Naive thymus-derived CD4-positive, alpha-beta T cell (primary cell): ENCODE measurements at regions not wholly inside any gene's neighbourhood (a gene's known extent, or its start where the extent isn't known, plus 50 kb on each side); places are given as distances from the start of the nearest gene placed in this dataset.

Source experiments
- ATAC-seq: fragments of 150-1000 bp; cut with Tn5 transposase; 2 replicates; pipeline ENCODE4 v1.10.0; 2021; ENCODE audit warnings: mild to moderate bottlenecking, moderate library complexity
- CTCF ChIA-PET: fragments of 350-600 bp; sonication (Branson Sonifier 250); formaldehyde crosslinking; loops from one replicate; lab custom pipeline; 2021; ENCODE audit warnings: antibody characterized with exemption; lab: Charles Lee
- POLR2A ChIA-PET: fragments of 350-600 bp; sonication (Branson Sonifier 250); formaldehyde crosslinking; loops from one replicate; lab custom pipeline; 2021; ENCODE audit warnings: antibody characterized with exemption, inconsistent platforms; lab: Charles Lee
- DNase-seq, 9 donors: peaks; one replicate each; pipeline versions ENCODE4 v3.0.0 to v3.0.0-alpha.2; 2020 to 2022; ENCODE audit warnings: mixed read lengths in 1 of 9
- H3K27ac ChIP-seq: one replicate; pipeline ENCODE4 v1.7.0; 2013; ENCODE audit warnings: mild to moderate bottlenecking, low read depth, low read length, moderate library complexity
- H3K27me3 ChIP-seq, 2 donors: one replicate each; pipeline ENCODE4 v1.7.0; 2013; ENCODE audit warnings: low read length in 2 of 2, mild to moderate bottlenecking in 2 of 2, moderate library complexity in 2 of 2; ENCODE audit not compliant: control insufficient read depth in 2 of 2, insufficient read depth in 2 of 2
- H3K36me3 ChIP-seq, 3 experiments: 1 replicate in 2 of 3; 2 replicates in 1 of 3; pipeline ENCODE4 v1.7.0; 2013; ENCODE audit warnings: low read length in 3 of 3, mild to moderate bottlenecking in 3 of 3, moderate library complexity in 1 of 3; ENCODE audit not compliant: insufficient read depth in 3 of 3, control insufficient read depth in 2 of 3
- H3K4me1 ChIP-seq, 2 donors: one replicate each; pipeline ENCODE4 v1.7.0; 2013; ENCODE audit warnings: low read length in 2 of 2, mild to moderate bottlenecking in 2 of 2, moderate library complexity in 1 of 2; ENCODE audit not compliant: control insufficient read depth in 2 of 2, insufficient read depth in 2 of 2
- H3K4me3 ChIP-seq: 2 replicates; pipeline ENCODE4 v1.7.0; 2013; ENCODE audit warnings: mild to moderate bottlenecking, low read length
- H3K9me3 ChIP-seq, 3 experiments: 1 replicate in 2 of 3; 2 replicates in 1 of 3; pipeline ENCODE4 v1.7.0; 2013; ENCODE audit warnings: low read length in 3 of 3; ENCODE audit not compliant: control insufficient read depth in 2 of 3
- H3K27ac Mint-ChIP-seq, 9 donors: one replicate each; pipeline ENCODE4 v1.8.0; 2020 to 2022; ENCODE audit warnings: mixed read lengths in 9 of 9, mild to moderate bottlenecking in 8 of 9, moderate library complexity in 5 of 9, inconsistent platforms in 2 of 9
- H3K27me3 Mint-ChIP-seq, 5 donors: one replicate each; pipeline ENCODE4 v1.8.0; 2021 to 2022; ENCODE audit warnings: mixed read lengths in 5 of 5, mild to moderate bottlenecking in 1 of 5
- H3K36me3 Mint-ChIP-seq, 5 donors: one replicate each; pipeline ENCODE4 v1.8.0; 2020 to 2022; ENCODE audit warnings: mixed read lengths in 5 of 5, mild to moderate bottlenecking in 3 of 5, inconsistent platforms in 1 of 5
- H3K4me1 Mint-ChIP-seq, 7 donors: one replicate each; pipeline ENCODE4 v1.8.0; 2020 to 2022; ENCODE audit warnings: mixed read lengths in 7 of 7, mild to moderate bottlenecking in 3 of 7, inconsistent platforms in 1 of 7
- H3K4me3 Mint-ChIP-seq, 10 donors: one replicate each; pipeline ENCODE4 v1.8.0; 2020 to 2022; ENCODE audit warnings: mild to moderate bottlenecking in 10 of 10, mixed read lengths in 10 of 10, moderate library complexity in 6 of 10, inconsistent platforms in 2 of 10
- H3K9me3 Mint-ChIP-seq, 11 donors: one replicate each; pipeline ENCODE4 v1.8.0; 2020 to 2022; ENCODE audit warnings: mixed read lengths in 11 of 11, mild to moderate bottlenecking in 4 of 11, inconsistent platforms in 1 of 11, moderate library complexity in 1 of 11
- intact Hi-C, 2 donors: fragments of 100-400 bp; cut with micrococcal nuclease; formaldehyde crosslinking; loops; one replicate each; pipeline ENCODE4 v1.15.1; 2023

GRCh38 chrX:43585922-43586321 is 70.2 kb upstream of the MAOA start:
- peaks cover 0 to 4% (median 0%) of the 10 kb centered on the region in 11 donors for H3K9me3 Mint-ChIP-seq
- peaks cover 0 to 4% (median 0%) of the 10 kb centered on the region in 5 donors for H3K27me3 Mint-ChIP-seq
- H3K4me3 Mint-ChIP-seq: no peak overlapping the region
- POLR2A ChIA-PET: no interaction called here
- no peak overlapping the region for H3K4me3 ChIP-seq
- H3K9me3 ChIP-seq: no peaks in the 10 kb centered on the region
- H3K36me3 ChIP-seq: no peaks in the 10 kb centered on the region
- H3K36me3 Mint-ChIP-seq: no peaks in the 10 kb centered on the region
- no peak overlapping the region for H3K27ac ChIP-seq
- H3K4me1 Mint-ChIP-seq: no peaks in the 10 kb centered on the region
- H3K27ac Mint-ChIP-seq: no peak overlapping the region
- H3K4me1 ChIP-seq: no peaks in the 10 kb centered on the region
- ATAC-seq (no peak), DNase-seq (no peak)
- CTCF ChIA-PET: no interaction called here
- intact Hi-C loops: no loop called here
- no peaks in the 10 kb centered on the region for H3K27me3 ChIP-seq

DNA sequence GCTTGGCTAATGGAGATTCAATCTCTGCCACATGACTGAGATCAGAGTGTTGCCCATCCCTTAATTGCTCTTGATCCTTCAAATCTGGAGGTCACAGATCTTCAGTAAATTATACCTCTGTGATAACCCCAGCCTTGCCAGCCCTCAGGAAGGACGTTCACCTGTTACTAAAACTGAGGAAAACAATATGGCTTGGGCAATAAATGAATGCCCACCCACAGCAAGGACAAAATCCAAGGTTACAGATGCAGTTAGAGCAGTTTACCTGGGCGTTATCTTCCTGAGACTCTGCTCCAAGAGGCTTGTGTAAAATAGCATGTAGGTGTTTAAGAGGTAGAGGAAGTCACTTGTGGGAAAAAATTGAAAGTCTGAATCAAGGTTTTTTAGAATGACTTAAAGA is 69.3 kb upstream of the MAOA start:
- DNase-seq (no peak), ATAC-seq (no peak)
- Mint-ChIP-seq H3K4me3 (no peak overlapping the region), H3K4me1 (no peaks in the 10 kb centered on the region), H3K36me3 (no peaks in the 10 kb centered on the region), H3K9me3 (peaks cover 0 to 4% (median 0%) of the 10 kb centered on the region in 11 donors), H3K27ac (no peak overlapping the region), H3K27me3 (peaks cover 0 to 7% (median 0%) of the 10 kb centered on the region in 5 donors)
- Histone ChIP-seq H3K36me3 (no peaks in the 10 kb centered on the region), H3K4me1 (no peaks in the 10 kb centered on the region), H3K4me3 (no peak overlapping the region), H3K9me3 (no peaks in the 10 kb centered on the region), H3K27ac (no peak overlapping the region), H3K27me3 (no peaks in the 10 kb centered on the region)
- CTCF ChIA-PET: no interaction called here
- POLR2A ChIA-PET: no interaction called here
- intact Hi-C loops: no loop called here

- no peak for ATAC-seq
- Mint-ChIP-seq H3K27ac (no peak overlapping the region), H3K4me3 (no peak overlapping the region), H3K4me1 (no peaks in the 10 kb centered on the region), H3K9me3 (peaks cover 0 to 4% (median 0%) of the 10 kb centered on the region in 11 donors), H3K36me3 (no peaks in the 10 kb centered on the region), H3K27me3 (peaks cover 0 to 8% (median 0%) of the 10 kb centered on the region in 5 donors)
- Histone ChIP-seq H3K9me3 (no peaks in the 10 kb centered on the region), H3K36me3 (no peaks in the 10 kb centered on the region), H3K4me3 (no peak overlapping the region), H3K27ac (no peak overlapping the region), H3K4me1 (no peaks in the 10 kb centered on the region), H3K27me3 (no peaks in the 10 kb centered on the region)
- POLR2A ChIA-PET: no interaction called here
- no peak for DNase-seq
- intact Hi-C loops: no loop called here
- CTCF ChIA-PET: interaction anchor here (0.8 kb wide), 1 partner anchor 828 kb away, joined by 3 read pairs; no protein-coding TSS in a partner anchor
Measured at GRCh38 chrX:43589735-43590134, 66.4 kb upstream of the MAOA start.

DNA sequence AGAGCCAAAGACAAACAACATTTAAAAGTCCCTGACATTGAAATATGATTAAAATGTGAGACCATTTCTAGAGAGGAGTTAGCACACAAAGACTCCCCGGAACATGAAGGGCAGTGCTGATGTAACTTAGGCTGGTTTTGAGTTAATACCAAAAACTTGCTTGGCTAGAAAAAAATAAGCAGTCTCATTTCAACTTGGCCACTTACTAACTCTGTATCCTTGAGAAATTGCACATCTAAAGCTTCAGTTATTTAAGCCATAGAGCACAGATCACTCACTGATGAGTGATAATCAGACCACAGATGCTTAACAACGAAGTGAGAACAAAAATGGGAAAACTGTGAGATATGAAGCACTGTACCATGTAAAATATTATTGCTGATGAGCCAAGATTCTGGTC is 65.9 kb upstream of the MAOA start:
- no peaks in the 10 kb centered on the region for H3K36me3 Mint-ChIP-seq
- no peaks in the 10 kb centered on the region for H3K4me1 Mint-ChIP-seq
- ATAC-seq (no peak), DNase-seq (no peak)
- H3K4me1 ChIP-seq: no peaks in the 10 kb centered on the region
- H3K36me3 ChIP-seq: no peaks in the 10 kb centered on the region
- no peak overlapping the region for H3K27ac ChIP-seq
- intact Hi-C loops: no loop called here
- H3K27me3 ChIP-seq: no peaks in the 10 kb centered on the region
- peaks cover 0 to 8% (median 0%) of the 10 kb centered on the region in 5 donors for H3K27me3 Mint-ChIP-seq
- ChIA-PET POLR2A (no interaction called here), CTCF (no interaction called here)
- H3K27ac Mint-ChIP-seq: no peak overlapping the region
- no peaks in the 10 kb centered on the region for H3K9me3 ChIP-seq
- H3K9me3 Mint-ChIP-seq: peaks cover 0 to 4% (median 0%) of the 10 kb centered on the region in 11 donors
- H3K4me3 Mint-ChIP-seq: no peak overlapping the region
- no peak overlapping the region for H3K4me3 ChIP-seq

- H3K27me3 ChIP-seq: no peaks in the 10 kb centered on the region
- peaks cover 0 to 4% (median 0%) of the 10 kb centered on the region in 11 donors for H3K9me3 Mint-ChIP-seq
- H3K4me3 ChIP-seq: no peak overlapping the region
- DNase-seq: no peak
- H3K27ac Mint-ChIP-seq: no peak overlapping the region
- no peak overlapping the region for H3K27ac ChIP-seq
- intact Hi-C loops: no loop called here
- peaks cover 0 to 4% (median 0%) of the 10 kb centered on the region in 5 donors for H3K27me3 Mint-ChIP-seq
- CTCF ChIA-PET: no interaction called here
- H3K36me3 ChIP-seq: no peaks in the 10 kb centered on the region
- no peaks in the 10 kb centered on the region for H3K36me3 Mint-ChIP-seq
- no peak overlapping the region for H3K4me3 Mint-ChIP-seq
- POLR2A ChIA-PET: no interaction called here
- H3K4me1 ChIP-seq: no peaks in the 10 kb centered on the region
- no peaks in the 10 kb centered on the region for H3K4me1 Mint-ChIP-seq
- H3K9me3 ChIP-seq: no peaks in the 10 kb centered on the region
- no peak for ATAC-seq
Measured at GRCh38 chrX:43592597-43592996, 63.5 kb upstream of the MAOA start.

DNA sequence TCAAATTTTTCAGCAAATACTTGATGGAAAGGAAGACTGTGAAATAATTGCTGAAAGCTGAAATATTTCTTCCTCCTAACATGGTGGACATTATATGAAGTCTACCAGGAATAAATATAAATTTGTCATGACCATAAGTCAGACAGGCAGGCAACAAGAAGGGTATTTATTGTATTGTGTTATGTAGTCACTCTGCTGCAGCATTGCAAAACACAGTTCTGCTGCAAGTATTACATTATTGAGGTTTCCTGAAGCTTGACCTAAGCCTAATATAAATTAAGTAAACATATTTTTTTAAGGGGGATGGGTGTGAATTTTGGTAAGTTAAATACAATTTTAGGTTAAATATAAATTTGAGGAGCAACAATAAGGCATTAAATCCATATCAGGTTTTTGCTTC is 60.2 kb upstream of the MAOA start:
- Histone ChIP-seq H3K9me3 (no peaks in the 10 kb centered on the region), H3K27me3 (no peaks in the 10 kb centered on the region), H3K27ac (no peak overlapping the region), H3K36me3 (no peaks in the 10 kb centered on the region), H3K4me3 (no peak overlapping the region), H3K4me1 (no peaks in the 10 kb centered on the region)
- no peak overlapping the region for H3K4me3 Mint-ChIP-seq
- intact Hi-C loops: no loop called here
- ChIA-PET POLR2A (no interaction called here), CTCF (no interaction called here)
- H3K27ac Mint-ChIP-seq: no peak overlapping the region
- no peak for DNase-seq
- peaks cover 0 to 2% (median 0%) of the 10 kb centered on the region in 11 donors for H3K9me3 Mint-ChIP-seq
- no peaks in the 10 kb centered on the region for H3K4me1 Mint-ChIP-seq
- H3K36me3 Mint-ChIP-seq: no peaks in the 10 kb centered on the region
- peaks cover 0 to 4% (median 0%) of the 10 kb centered on the region in 5 donors for H3K27me3 Mint-ChIP-seq
- no peak for ATAC-seq

DNA sequence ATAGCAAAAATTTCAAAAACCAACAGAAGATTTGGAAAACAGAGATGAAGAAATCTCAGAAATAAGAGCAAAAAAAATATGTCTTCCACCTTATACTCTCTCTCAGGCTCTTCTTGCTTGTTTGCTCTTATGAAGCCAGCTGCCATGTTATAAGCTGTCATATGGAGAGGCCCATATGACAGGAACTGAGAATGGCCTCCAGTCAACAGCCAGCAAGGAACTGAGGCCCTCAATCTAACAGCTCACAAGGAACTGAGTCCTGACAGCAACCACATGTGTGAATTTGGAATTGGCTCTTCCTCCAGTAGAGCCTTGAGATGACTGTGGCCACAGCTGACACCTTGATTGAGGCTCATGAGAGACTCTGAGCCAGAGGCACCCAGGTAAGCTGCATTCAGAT is 51.3 kb upstream of the MAOA start:
- Histone ChIP-seq H3K27ac (no peak overlapping the region), H3K9me3 (no peaks in the 10 kb centered on the region), H3K4me3 (no peak overlapping the region), H3K4me1 (no peaks in the 10 kb centered on the region), H3K36me3 (no peaks in the 10 kb centered on the region), H3K27me3 (no peaks in the 10 kb centered on the region)
- Mint-ChIP-seq H3K27me3 (no peaks in the 10 kb centered on the region), H3K36me3 (no peaks in the 10 kb centered on the region), H3K4me1 (peaks cover 0 to 2% (median 0%) of the 10 kb centered on the region in 7 donors), H3K27ac (no peak overlapping the region), H3K9me3 (peaks cover 0 to 5% (median 0%) of the 10 kb centered on the region in 11 donors), H3K4me3 (no peak overlapping the region)
- DNase-seq (no peak), ATAC-seq (no peak)
- ChIA-PET POLR2A (no interaction called here), CTCF (no interaction called here)
- intact Hi-C loops: no loop called here
